K562 (cell line): ENCODE measurements at regions not wholly inside any gene's neighbourhood (a gene's known extent, or its start where the extent isn't known, plus 50 kb on each side); places are given as distances from the start of the nearest gene placed in this dataset.

Experiments used
- DNMT1 ChIP-seq: fragments of 450-650 bp; IDR thresholded peaks from 2 replicates; pipeline ENCODE4 v1.6.1; 2016; ENCODE audit warnings: antibody characterized with exemption, mild to moderate bottlenecking
- HDAC2 ChIP-seq: fragments of 450-650 bp; IDR thresholded peaks from 2 replicates; pipeline ENCODE4 v1.6.1; 2016; ENCODE audit warnings: mild to moderate bottlenecking
- KLF1 ChIP-seq: fragments of 450-650 bp; IDR thresholded peaks from 2 replicates; pipeline ENCODE4 v1.6.1; 2016; ENCODE audit warnings: missing genetic modification characterization, missing compliant biosample characterization
- POLR2B ChIP-seq: fragments of 450-650 bp; IDR thresholded peaks from 2 replicates; pipeline ENCODE4 v1.6.1; 2018; ENCODE audit warnings: low read depth; ENCODE audit not compliant: partially characterized antibody
- SRF ChIP-seq, 2 experiments: fragments of 250-450, 450-650 bp in 1 of 2; sonication (Bioruptor Pico) in 1 of 2; sonication (generic) in 1 of 2; formaldehyde crosslinking; IDR thresholded peaks; 2 replicates each; pipeline versions ENCODE4 v1.5.0 to v1.5.1; 2020 to 2022; ENCODE audit warnings: mild to moderate bottlenecking in 1 of 2, missing genetic modification reagents in 1 of 2
- TSHZ1 ChIP-seq: fragments of 250-450 bp; sonication (Bioruptor Pico); IDR thresholded peaks from 2 replicates; pipeline ENCODE4 v1.4.0; 2020; ENCODE audit warnings: mild to moderate bottlenecking, moderate library complexity
- ZNF41 ChIP-seq: fragments of 250-450 bp; sonication (Bioruptor Pico); conservative IDR thresholded peaks from 2 replicates; pipeline ENCODE4 v1.4.0; 2020; ENCODE audit warnings: mild to moderate bottlenecking
- TF ChIP-seq, protein P1 (sequence below), 2 experiments: fragments of 450-650 bp; formaldehyde crosslinking in 1 of 2; IDR thresholded peaks; 2 replicates each; pipeline versions ENCODE4 v1.4.0 to v1.6.1; 2014 to 2020; ENCODE audit warnings: mild to moderate bottlenecking in 2 of 2, borderline replicate concordance in 1 of 2, low read depth in 1 of 2
- TF ChIP-seq, protein P2 (sequence below): sonication (generic); formaldehyde crosslinking; IDR thresholded peaks from 2 replicates; pipeline ENCODE4 v1.8.0; 2022; ENCODE audit warnings: missing genetic modification reagents, mild to moderate bottlenecking, borderline replicate concordance
- TF ChIP-seq, protein P3 (sequence below): sonication (generic); formaldehyde crosslinking; IDR thresholded peaks from 2 replicates; pipeline ENCODE4 v1.8.1; 2023; ENCODE audit warnings: mild to moderate bottlenecking, missing genetic modification reagents

- TF ChIP-seq, protein P1, sequence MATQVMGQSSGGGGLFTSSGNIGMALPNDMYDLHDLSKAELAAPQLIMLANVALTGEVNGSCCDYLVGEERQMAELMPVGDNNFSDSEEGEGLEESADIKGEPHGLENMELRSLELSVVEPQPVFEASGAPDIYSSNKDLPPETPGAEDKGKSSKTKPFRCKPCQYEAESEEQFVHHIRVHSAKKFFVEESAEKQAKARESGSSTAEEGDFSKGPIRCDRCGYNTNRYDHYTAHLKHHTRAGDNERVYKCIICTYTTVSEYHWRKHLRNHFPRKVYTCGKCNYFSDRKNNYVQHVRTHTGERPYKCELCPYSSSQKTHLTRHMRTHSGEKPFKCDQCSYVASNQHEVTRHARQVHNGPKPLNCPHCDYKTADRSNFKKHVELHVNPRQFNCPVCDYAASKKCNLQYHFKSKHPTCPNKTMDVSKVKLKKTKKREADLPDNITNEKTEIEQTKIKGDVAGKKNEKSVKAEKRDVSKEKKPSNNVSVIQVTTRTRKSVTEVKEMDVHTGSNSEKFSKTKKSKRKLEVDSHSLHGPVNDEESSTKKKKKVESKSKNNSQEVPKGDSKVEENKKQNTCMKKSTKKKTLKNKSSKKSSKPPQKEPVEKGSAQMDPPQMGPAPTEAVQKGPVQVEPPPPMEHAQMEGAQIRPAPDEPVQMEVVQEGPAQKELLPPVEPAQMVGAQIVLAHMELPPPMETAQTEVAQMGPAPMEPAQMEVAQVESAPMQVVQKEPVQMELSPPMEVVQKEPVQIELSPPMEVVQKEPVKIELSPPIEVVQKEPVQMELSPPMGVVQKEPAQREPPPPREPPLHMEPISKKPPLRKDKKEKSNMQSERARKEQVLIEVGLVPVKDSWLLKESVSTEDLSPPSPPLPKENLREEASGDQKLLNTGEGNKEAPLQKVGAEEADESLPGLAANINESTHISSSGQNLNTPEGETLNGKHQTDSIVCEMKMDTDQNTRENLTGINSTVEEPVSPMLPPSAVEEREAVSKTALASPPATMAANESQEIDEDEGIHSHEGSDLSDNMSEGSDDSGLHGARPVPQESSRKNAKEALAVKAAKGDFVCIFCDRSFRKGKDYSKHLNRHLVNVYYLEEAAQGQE (IDR thresholded peaks at IDR 0.05; ENCODE audit: borderline replicate concordance), result no peak
- TF ChIP-seq, protein P1 (CRISPR knock-in tag; IDR thresholded peaks at IDR 0.05; ENCODE audit: low read depth), result no peak
- no peak for TF ChIP-seq POLR2B
- no peak for TF ChIP-seq DNMT1
- TF ChIP-seq HDAC2, result no peak
- TF ChIP-seq, protein P2, sequence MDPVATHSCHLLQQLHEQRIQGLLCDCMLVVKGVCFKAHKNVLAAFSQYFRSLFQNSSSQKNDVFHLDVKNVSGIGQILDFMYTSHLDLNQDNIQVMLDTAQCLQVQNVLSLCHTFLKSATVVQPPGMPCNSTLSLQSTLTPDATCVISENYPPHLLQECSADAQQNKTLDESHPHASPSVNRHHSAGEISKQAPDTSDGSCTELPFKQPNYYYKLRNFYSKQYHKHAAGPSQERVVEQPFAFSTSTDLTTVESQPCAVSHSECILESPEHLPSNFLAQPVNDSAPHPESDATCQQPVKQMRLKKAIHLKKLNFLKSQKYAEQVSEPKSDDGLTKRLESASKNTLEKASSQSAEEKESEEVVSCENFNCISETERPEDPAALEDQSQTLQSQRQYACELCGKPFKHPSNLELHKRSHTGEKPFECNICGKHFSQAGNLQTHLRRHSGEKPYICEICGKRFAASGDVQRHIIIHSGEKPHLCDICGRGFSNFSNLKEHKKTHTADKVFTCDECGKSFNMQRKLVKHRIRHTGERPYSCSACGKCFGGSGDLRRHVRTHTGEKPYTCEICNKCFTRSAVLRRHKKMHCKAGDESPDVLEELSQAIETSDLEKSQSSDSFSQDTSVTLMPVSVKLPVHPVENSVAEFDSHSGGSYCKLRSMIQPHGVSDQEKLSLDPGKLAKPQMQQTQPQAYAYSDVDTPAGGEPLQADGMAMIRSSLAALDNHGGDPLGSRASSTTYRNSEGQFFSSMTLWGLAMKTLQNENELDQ (CRISPR knock-in tag), result no peak
- no peak for TF ChIP-seq ZNF41 (CRISPR knock-in tag)
- no peak for TF ChIP-seq SRF (CRISPR knock-in tag; IDR thresholded peaks at IDR 0.05)
- TF ChIP-seq, protein P3, sequence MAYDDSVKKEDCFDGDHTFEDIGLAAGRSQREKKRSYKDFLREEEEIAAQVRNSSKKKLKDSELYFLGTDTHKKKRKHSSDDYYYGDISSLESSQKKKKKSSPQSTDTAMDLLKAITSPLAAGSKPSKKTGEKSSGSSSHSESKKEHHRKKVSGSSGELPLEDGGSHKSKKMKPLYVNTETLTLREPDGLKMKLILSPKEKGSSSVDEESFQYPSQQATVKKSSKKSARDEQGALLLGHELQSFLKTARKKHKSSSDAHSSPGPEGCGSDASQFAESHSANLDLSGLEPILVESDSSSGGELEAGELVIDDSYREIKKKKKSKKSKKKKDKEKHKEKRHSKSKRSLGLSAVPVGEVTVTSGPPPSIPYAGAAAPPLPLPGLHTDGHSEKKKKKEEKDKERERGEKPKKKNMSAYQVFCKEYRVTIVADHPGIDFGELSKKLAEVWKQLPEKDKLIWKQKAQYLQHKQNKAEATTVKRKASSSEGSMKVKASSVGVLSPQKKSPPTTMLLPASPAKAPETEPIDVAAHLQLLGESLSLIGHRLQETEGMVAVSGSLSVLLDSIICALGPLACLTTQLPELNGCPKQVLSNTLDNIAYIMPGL, result peak; percentile 60; the same call in 1 of the 2 replicates
- no peak for TF ChIP-seq TSHZ1 (CRISPR knock-in tag)
- no peak for TF ChIP-seq KLF1 (tag)
Observed at GRCh38 chr6:27582928-27583725, 110.2 kb upstream of the ZNF184 start (continued).
